Bronchial epithelial cell (primary cell): ENCODE measurements at regions not wholly inside any gene's neighbourhood (a gene's known extent, or its start where the extent isn't known, plus 50 kb on each side); places are given as distances from the start of the nearest gene placed in this dataset.

Experiments
- DNase-seq: peaks from one replicate; pipeline ENCODE4 v3.0.0-alpha.2; 2010; ENCODE audit warnings: low read depth
- FAIRE-seq: peaks from 2 replicates; lab custom pipeline; 2011; peaks lifted over from hg19 to GRCh38; lab: Jason Lieb, UNC
- H3K27me3 ChIP-seq: 2 replicates; pipeline ENCODE4 v1.5.1; 2011; ENCODE audit warnings: low read length; ENCODE audit not compliant: control insufficient read depth, insufficient read depth
- H3K36me3 ChIP-seq: 2 replicates; pipeline ENCODE4 v1.5.1; 2011; ENCODE audit warnings: low read length; ENCODE audit not compliant: control insufficient read depth, insufficient read depth
- H3K4me3 ChIP-seq: 2 replicates; pipeline ENCODE4 v1.5.1; 2011; ENCODE audit warnings: mild to moderate bottlenecking, low read depth, low read length, control low read depth
- TF ChIP-seq, protein P1 (sequence below): IDR thresholded peaks from 2 replicates; pipeline ENCODE4 v1.5.1; 2011; ENCODE audit warnings: mild to moderate bottlenecking, moderate library complexity, low read length, control low read depth, inconsistent platforms; ENCODE audit not compliant: insufficient read depth, severe bottlenecking

DNA sequence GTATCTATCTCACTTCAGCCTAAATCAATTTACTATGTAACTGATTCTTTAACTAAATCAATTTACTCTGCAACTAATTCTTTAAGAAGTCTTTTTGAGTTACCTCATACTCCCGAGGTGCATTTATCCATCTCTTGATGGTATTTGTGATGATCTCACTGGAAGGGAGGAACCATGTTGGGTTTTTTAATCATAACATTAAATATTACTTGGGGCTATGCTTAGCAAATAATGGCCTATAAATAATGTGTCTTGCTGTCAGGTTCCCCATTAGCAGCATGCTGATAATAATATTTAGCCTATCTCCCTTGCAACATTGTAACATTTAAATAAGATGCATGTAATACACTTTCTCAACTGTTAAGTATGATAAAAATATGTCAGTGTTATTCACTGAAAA lies 411.3 kb downstream of the SLITRK1 start:
- no peaks in the 10 kb centered on the region for H3K36me3 ChIP-seq
- no peak for DNase-seq
- TF ChIP-seq, protein P1, sequence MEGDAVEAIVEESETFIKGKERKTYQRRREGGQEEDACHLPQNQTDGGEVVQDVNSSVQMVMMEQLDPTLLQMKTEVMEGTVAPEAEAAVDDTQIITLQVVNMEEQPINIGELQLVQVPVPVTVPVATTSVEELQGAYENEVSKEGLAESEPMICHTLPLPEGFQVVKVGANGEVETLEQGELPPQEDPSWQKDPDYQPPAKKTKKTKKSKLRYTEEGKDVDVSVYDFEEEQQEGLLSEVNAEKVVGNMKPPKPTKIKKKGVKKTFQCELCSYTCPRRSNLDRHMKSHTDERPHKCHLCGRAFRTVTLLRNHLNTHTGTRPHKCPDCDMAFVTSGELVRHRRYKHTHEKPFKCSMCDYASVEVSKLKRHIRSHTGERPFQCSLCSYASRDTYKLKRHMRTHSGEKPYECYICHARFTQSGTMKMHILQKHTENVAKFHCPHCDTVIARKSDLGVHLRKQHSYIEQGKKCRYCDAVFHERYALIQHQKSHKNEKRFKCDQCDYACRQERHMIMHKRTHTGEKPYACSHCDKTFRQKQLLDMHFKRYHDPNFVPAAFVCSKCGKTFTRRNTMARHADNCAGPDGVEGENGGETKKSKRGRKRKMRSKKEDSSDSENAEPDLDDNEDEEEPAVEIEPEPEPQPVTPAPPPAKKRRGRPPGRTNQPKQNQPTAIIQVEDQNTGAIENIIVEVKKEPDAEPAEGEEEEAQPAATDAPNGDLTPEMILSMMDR = no peak
- FAIRE-seq = no peak
- H3K27me3 ChIP-seq = no peaks in the 10 kb centered on the region
- H3K4me3 ChIP-seq = no peak overlapping the region

DNA sequence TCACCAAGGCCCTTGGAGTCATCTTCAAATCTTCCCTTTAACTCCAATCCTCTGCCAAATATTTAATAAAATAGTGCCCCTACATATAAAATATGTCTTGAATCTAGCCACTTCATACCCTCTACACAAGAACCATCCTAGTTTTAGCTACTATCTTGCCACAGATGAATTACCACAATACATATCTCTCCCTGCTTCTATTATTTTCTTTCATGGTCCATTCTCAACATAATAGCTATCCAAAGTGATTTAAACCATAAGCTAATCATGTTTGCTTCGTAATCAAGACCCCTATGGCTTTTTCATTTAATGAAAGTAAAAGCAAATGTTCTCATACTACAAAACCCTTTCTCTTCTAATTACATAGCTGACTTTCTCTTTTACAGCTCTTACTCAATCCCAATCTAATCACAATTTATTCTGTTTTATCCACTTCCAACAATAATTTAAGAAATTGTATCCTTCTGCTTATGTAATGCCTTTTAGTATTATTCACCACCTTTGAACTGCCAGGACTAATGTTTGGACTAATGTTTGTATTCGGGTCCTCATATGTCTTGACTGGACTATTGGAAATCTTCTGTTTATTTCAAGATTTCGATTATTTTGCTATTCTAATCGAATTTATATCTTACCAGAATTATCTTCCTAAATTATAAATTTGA lies 412.0 kb downstream of the SLITRK1 start:
- TF ChIP-seq, protein P1 = no peak
- no peak for FAIRE-seq
- Histone ChIP-seq H3K36me3 (no peaks in the 10 kb centered on the region), H3K4me3 (no peak overlapping the region), H3K27me3 (no peaks in the 10 kb centered on the region)
- DNase-seq = no peak

DNA sequence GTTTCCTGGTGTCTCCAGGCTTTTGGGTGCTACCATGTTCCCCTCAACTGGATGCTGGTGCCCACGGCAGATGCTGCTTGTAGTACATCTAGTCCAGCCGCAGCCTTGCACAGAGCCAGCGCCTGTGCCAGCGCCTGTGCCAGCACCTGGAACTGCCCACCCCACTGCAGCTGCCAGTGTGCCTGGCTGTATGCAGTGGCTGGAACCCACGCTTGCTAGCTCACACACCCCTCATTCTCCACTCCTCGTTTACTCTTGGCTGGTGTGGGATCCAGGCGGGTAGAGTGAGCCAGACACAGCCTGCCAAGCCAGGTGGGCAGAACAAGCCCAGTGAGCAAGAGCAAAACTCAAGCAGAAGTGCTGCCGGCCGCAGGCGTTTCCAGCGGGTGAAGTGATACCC lies 428.6 kb downstream of the SLITRK1 start:
- Histone ChIP-seq H3K36me3 (no peaks in the 10 kb centered on the region), H3K4me3 (no peak overlapping the region), H3K27me3 (no peaks in the 10 kb centered on the region)
- TF ChIP-seq, protein P1 = no peak
- DNase-seq (no peak), FAIRE-seq (no peak)

DNA sequence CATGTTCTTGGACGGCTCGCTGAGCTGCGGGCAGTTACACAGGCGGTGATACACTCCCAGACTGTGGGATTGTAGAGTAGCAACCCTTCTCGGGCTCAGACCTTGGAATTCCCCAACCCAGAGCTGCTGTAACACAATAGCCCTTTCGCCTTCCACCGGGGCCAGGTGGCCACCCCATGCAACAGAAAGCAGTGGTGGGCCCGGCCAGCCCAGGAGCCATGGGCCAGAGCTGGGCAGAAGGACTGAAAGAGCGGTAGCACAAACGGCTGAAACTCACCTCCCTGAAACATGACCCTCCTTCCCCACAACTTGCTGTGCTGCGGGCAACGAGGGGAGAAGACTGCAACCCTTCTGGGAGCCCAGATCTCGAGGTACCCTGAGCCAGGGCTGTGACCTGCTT lies 429.0 kb downstream of the SLITRK1 start:
- FAIRE-seq (no peak), DNase-seq (no peak)
- TF ChIP-seq, protein P1 = no peak
- H3K4me3 ChIP-seq = no peak overlapping the region
- H3K36me3 ChIP-seq = no peaks in the 10 kb centered on the region
- no peaks in the 10 kb centered on the region for H3K27me3 ChIP-seq

DNA sequence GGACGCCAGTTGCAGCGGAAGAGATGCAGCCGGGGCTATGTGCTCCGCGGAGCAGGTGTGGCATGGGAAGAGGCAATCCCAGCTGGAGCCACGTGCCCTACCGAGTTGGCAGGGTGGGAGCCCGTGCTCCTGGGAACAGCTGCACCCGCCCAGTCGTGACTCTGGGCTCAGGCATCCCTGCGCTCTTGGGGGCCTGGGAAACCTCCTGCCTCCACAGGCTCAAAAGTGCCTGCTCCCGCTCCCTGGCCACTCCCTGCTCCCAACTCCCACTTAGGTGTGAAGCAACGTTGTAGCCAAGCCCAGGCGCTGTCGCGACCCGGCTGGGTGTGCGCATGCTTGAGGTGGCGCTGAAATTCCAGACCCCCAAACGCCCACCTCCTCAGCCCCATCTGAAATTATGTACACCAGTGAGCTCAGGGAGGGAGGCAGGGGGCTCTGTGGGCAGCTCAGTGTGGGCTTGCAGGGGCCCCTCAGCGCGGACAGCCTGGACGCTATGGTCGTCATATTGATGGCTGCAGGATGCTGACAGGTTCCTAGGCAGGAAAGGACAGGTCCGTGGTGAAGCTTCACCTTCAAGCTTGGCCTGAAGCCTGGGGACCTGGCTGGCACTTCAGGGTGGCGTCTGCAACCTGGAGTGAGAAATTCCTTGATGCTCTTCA lies 429.9 kb downstream of the SLITRK1 start:
- DNase-seq = no peak
- no peak for FAIRE-seq
- no peaks in the 10 kb centered on the region for H3K27me3 ChIP-seq
- H3K4me3 ChIP-seq = no peak overlapping the region
- H3K36me3 ChIP-seq = no peaks in the 10 kb centered on the region
- TF ChIP-seq, protein P1 = no peak

DNA sequence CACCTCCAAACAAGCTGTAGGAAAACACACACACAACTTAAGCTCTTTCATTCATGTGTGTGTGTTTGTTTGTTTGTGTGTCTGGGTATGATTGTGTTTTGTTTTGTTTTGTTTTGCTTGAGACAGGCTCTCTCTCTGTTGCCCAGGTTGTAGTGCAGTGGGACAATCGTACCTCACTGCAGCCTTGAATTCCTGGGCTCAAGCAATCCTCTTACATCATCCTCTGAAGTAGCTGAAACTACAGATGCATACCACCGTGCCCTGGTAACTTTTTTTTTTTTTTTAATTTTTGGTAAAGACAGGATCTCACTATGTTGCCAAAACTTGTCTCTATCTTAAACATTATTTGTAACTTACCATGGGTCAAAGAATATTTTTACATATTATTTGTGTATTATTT lies 431.7 kb downstream of the SLITRK1 start:
- H3K36me3 ChIP-seq = no peaks in the 10 kb centered on the region
- H3K4me3 ChIP-seq = no peak overlapping the region
- TF ChIP-seq, protein P1 = no peak
- no peaks in the 10 kb centered on the region for H3K27me3 ChIP-seq
- FAIRE-seq (no peak), DNase-seq (peak; percentile 9)
